Psoas muscle (tissue), 7 donors: ENCODE measurements at regions not wholly inside any gene's neighbourhood (a gene's known extent, or its start where the extent isn't known, plus 50 kb on each side); places are given as distances from the start of the nearest gene placed in this dataset.

Experiments used
- ATAC-seq, 4 donors: fragments of 200-7000 bp; cut with Tn5 transposase; one replicate each; pipeline ENCODE4 v1.9.1; 2020; ENCODE audit warnings: moderate library complexity in 3 of 4, mild to moderate bottlenecking in 2 of 4
- DNase-seq, 2 donors: peaks; one replicate each; pipeline ENCODE4 v3.0.0-alpha.2; 2020
- H3K27ac ChIP-seq: fragments of 200-600 bp; one replicate; pipeline ENCODE4 v1.8.0; 2022
- H3K27me3 ChIP-seq, 3 donors: fragments of 200-600 bp in 1 of 3; one replicate each; pipeline versions ENCODE4 v1.6.1 to v1.8.0; 2013 to 2022; ENCODE audit warnings: low read length in 2 of 3, mild to moderate bottlenecking in 2 of 3, moderate library complexity in 1 of 3; ENCODE audit not compliant: insufficient read depth in 3 of 3
- H3K36me3 ChIP-seq, 2 donors: fragments of 200-600 bp in 1 of 2; one replicate each; pipeline versions ENCODE4 v1.6.1 to v1.8.0; 2013 to 2022; ENCODE audit warnings: low read depth in 1 of 2, mild to moderate bottlenecking in 1 of 2, moderate library complexity in 1 of 2; ENCODE audit not compliant: insufficient read depth in 1 of 2
- H3K4me1 ChIP-seq: fragments of 200-600 bp; one replicate; pipeline ENCODE4 v1.8.0; 2022
- H3K4me3 ChIP-seq: fragments of 200-600 bp; one replicate; pipeline ENCODE4 v1.8.0; 2022; ENCODE audit warnings: mild to moderate bottlenecking
- H3K9me3 ChIP-seq: fragments of 200-600 bp; one replicate; pipeline ENCODE4 v1.8.0; 2022
- whole genome bisulfite sequencing, 3 donors: extraction: QIAGEN DNeasy Blood & Tissue Kit; methylation state at CpG; one replicate each; pipeline versions ENCODE4 v1.1.6 to v1.1.7; 2013; 5-methylcytosine and 5-hydroxymethylcytosine counted together
- intact Hi-C, 2 donors: fragments of 100-400 bp; cut with DNase I; formaldehyde crosslinking; loops; one replicate each; pipeline versions ENCODE4 v1.11.0 to v1.14.2; 2022
- TF ChIP-seq, protein P1 (sequence below): fragments of 200-600 bp; IDR thresholded peaks from one replicate; pipeline ENCODE4 v1.8.0; 2022; ENCODE audit warnings: antibody characterized with exemption
- donor health status: healthy with polysubstance abuse.
- donor health status: DM: no; HTN: no; CAD: no; lungs with moderate emphysema.
- donor health status: Bipolar disorder and iron deficiency.
- donor health status: healthy.
- donor health status: DM: yes; HTN: yes; CAD: no.
- donor health status: DM: no; HTN: no; CAD: no.
- donor health status: DM: yes; HTN: yes; CAD: no.

DNA sequence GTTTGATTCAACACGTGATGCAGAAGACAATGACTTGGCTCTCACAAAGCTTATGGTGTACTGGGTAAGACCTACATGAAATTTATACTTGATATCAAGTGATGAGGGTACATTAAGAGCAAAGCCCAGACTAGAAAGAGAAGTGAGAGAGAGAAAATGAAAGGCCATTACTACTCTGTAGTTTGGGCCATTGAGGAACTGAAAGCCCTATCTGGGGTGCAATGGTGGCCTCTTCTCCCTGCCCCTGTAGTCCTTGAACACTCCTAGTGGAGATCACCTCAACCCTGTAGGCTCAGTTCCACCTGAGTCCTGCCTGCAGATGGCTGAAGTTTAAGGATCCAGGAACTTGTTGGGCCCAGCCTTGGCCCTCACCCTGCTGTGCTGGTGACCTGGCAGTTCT lies 569.8 kb upstream of the MEX3C start:
- no peak for DNase-seq
- intact Hi-C loops: no loop called here
- WGBS, 3 donors: 71 to 80% (median 79%) methylated on average over 1 of the region's 1 CpG
- H3K27me3 ChIP-seq: no peaks in the 10 kb centered on the region
- H3K36me3 ChIP-seq: no peaks in the 10 kb centered on the region
- H3K4me1 ChIP-seq: no peaks in the 10 kb centered on the region
- H3K27ac ChIP-seq: no peak overlapping the region
- no peak overlapping the region for H3K4me3 ChIP-seq
- H3K9me3 ChIP-seq: no peaks in the 10 kb centered on the region
- ATAC-seq: no peak
- TF ChIP-seq, protein P1, sequence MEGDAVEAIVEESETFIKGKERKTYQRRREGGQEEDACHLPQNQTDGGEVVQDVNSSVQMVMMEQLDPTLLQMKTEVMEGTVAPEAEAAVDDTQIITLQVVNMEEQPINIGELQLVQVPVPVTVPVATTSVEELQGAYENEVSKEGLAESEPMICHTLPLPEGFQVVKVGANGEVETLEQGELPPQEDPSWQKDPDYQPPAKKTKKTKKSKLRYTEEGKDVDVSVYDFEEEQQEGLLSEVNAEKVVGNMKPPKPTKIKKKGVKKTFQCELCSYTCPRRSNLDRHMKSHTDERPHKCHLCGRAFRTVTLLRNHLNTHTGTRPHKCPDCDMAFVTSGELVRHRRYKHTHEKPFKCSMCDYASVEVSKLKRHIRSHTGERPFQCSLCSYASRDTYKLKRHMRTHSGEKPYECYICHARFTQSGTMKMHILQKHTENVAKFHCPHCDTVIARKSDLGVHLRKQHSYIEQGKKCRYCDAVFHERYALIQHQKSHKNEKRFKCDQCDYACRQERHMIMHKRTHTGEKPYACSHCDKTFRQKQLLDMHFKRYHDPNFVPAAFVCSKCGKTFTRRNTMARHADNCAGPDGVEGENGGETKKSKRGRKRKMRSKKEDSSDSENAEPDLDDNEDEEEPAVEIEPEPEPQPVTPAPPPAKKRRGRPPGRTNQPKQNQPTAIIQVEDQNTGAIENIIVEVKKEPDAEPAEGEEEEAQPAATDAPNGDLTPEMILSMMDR: no peak

DNA sequence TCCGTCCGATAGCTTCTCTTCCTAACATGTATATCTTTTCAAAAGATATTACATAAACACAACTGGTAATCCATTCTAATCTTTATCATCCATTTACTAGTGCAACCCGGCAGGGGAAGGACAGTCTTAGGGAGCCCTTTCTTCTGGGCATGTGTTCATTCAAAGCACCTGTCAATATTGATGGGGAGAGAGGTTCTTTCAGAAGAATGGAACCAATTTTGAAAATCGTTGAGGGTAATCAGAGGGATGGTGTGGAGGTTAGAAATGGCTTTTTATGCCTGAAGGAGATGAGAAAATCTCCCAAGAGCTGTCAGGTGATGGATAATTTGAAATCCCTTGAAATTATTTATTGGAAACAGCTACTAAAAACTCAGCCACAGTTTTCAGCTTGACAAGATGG lies 561.9 kb upstream of the DCC start:
- no peak for DNase-seq
- H3K4me3 ChIP-seq: no peak overlapping the region
- no peaks in the 10 kb centered on the region for H3K36me3 ChIP-seq
- intact Hi-C loops: no loop called here
- TF ChIP-seq, protein P1: no peak
- no peaks in the 10 kb centered on the region for H3K27me3 ChIP-seq
- H3K9me3 ChIP-seq: no peaks in the 10 kb centered on the region
- ATAC-seq: no peak
- no peaks in the 10 kb centered on the region for H3K4me1 ChIP-seq
- no peak overlapping the region for H3K27ac ChIP-seq
- 79% methylated on average over 4 of the region's 4 CpGs for WGBS, 3 donors

DNA sequence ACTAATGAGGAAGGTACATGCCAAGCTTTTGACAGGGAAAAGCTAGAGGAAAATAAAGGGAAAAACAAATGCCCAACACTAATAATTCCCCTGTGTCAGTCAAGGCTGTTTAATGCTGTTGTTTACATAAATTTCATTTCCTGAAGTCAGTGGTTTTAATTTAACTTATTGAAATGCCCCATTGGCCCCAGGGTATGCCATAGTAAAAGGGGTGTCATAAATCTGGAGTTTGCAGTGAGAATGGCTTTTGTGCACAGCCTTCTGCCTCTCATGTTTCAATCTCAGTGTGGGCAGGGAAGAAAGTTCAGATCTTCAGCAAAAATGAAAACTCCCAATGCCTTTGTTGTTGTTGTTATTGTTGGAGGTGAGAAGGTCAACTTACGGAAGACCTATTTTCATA lies 550.1 kb upstream of the DCC start:
- no peaks in the 10 kb centered on the region for H3K9me3 ChIP-seq
- H3K4me3 ChIP-seq: no peak overlapping the region
- no peaks in the 10 kb centered on the region for H3K27me3 ChIP-seq
- intact Hi-C loops: no loop called here
- WGBS, 3 donors: 50 to 59% (median 59%) methylated on average over 1 of the region's 1 CpG
- H3K4me1 ChIP-seq: no peaks in the 10 kb centered on the region
- TF ChIP-seq, protein P1: no peak
- no peaks in the 10 kb centered on the region for H3K36me3 ChIP-seq
- H3K27ac ChIP-seq: no peak overlapping the region
- DNase-seq: no peak
- no peak for ATAC-seq

DNA sequence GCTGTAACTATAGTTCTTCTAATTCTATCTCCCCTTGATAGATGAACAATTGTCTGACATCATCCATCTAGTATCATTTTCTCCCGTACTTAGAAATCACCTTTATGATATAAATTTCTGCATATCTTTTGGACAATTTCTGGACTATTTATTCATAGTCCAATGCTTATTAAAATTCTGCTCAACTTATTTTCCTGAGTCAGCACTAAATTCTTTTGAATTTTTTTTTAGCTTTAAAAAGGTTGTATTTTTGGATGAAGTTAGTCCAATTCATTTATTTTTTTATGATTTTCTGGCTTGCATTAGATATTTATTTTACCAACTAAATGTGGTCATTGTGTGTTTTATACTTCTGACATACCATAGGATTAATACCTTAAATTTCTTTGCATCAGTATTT lies 538.5 kb upstream of the DCC start:
- H3K27me3 ChIP-seq: no peaks in the 10 kb centered on the region
- no peak overlapping the region for H3K4me3 ChIP-seq
- DNase-seq (no peak), ATAC-seq (no peak)
- H3K36me3 ChIP-seq: no peaks in the 10 kb centered on the region
- TF ChIP-seq, protein P1: no peak
- H3K9me3 ChIP-seq: no peaks in the 10 kb centered on the region
- no peaks in the 10 kb centered on the region for H3K4me1 ChIP-seq
- WGBS, 3 donors: 87 to 98% (median 90%) methylated on average over 1 of the region's 1 CpG
- no peak overlapping the region for H3K27ac ChIP-seq
- intact Hi-C loops: no loop called here

DNA sequence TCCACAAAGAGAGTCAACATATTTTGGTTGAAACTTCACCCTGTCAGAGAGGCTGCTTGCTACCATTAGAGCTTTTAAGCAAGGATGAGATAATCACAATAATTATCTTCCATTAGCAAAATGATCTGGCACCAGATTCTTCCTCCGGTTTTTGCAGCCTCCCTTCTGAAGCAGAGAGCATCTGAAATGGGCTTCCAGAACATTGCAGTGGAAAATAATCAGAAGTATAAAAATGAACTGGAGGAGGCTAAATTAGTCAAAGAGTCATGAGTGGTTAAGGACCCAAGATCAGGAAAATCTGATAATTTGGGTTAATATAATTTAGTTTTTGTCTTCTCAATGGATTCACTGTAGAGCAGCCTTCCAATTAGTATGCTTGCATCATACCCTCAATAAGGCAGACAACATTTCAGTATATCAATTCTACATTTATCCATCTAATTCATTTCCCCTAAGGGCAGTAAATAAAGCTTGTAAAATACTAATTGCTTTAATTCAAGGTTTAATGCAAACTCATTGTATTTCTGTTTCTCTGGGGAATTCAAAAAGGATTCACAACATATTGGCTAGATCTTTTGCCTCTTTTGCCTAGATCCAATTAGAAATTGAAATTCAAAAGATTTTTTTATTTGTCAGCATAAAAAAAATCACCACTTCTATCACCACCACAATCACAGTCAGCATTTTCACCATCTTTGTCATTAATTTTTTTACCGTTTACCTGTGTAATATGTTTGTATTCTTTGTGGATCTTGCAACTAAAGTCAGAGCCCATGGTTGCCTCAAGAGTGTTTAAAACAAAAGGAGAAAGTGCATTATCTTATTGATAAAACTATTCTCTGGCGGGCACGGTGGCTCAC lies 537.2 kb upstream of the DCC start:
- no peaks in the 10 kb centered on the region for H3K4me1 ChIP-seq
- no peak for ATAC-seq
- H3K9me3 ChIP-seq: no peaks in the 10 kb centered on the region
- intact Hi-C loops: no loop called here
- DNase-seq: no peak
- no peak overlapping the region for H3K4me3 ChIP-seq
- TF ChIP-seq, protein P1: no peak
- H3K27ac ChIP-seq: no peak overlapping the region
- H3K36me3 ChIP-seq: no peaks in the 10 kb centered on the region
- 89 to 94% (median 92%) methylated on average over 4 of the region's 4 CpGs for WGBS, 3 donors
- no peaks in the 10 kb centered on the region for H3K27me3 ChIP-seq
